ENCODE measurements at regions not wholly inside any gene's neighbourhood (a gene's known extent, or its start where the extent isn't known, plus 50 kb on each side); places are given as distances from the start of the nearest gene placed in this dataset.
"Not testable (repeated sequence)": the region's sequence is repeated elsewhere in the genome, so short reads cannot be mapped to it uniquely, and the experiment has no call there.

DNA sequence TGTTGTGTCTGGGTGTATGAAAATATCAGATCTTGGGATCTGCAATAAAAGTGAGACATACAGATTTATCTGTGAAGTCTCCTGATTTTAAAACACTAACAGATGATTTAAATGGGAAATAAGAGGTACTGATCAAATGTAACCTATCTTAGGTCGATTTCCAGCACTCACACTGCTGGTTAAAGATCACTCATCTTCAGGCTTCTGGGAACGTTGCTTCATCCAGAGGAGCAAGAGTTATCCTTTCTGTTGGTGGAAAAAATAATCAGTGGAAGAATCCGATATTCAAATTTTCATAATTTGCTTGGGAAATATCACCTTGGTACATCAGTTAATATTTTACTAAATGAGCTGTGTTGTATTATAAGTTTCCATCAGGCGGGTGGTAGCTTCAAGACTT lies 876.8 kb upstream of the WWC1 start:
- POLR2A ChIA-PET, result no interaction called here
- ATAC-seq (no peak), DNase-seq (no peak)
- peaks cover 0 to 13% (median 0%) of the 10 kb centered on the region in 9 donors for H3K9me3 Mint-ChIP-seq
- H3K27me3 Mint-ChIP-seq, result no peaks in the 10 kb centered on the region
- H3K36me3 Mint-ChIP-seq, result no peaks in the 10 kb centered on the region
- H3K4me3 Mint-ChIP-seq, result no peak overlapping the region
- no peak overlapping the region for H3K27ac Mint-ChIP-seq
- no peaks in the 10 kb centered on the region for H3K4me1 Mint-ChIP-seq

DNA sequence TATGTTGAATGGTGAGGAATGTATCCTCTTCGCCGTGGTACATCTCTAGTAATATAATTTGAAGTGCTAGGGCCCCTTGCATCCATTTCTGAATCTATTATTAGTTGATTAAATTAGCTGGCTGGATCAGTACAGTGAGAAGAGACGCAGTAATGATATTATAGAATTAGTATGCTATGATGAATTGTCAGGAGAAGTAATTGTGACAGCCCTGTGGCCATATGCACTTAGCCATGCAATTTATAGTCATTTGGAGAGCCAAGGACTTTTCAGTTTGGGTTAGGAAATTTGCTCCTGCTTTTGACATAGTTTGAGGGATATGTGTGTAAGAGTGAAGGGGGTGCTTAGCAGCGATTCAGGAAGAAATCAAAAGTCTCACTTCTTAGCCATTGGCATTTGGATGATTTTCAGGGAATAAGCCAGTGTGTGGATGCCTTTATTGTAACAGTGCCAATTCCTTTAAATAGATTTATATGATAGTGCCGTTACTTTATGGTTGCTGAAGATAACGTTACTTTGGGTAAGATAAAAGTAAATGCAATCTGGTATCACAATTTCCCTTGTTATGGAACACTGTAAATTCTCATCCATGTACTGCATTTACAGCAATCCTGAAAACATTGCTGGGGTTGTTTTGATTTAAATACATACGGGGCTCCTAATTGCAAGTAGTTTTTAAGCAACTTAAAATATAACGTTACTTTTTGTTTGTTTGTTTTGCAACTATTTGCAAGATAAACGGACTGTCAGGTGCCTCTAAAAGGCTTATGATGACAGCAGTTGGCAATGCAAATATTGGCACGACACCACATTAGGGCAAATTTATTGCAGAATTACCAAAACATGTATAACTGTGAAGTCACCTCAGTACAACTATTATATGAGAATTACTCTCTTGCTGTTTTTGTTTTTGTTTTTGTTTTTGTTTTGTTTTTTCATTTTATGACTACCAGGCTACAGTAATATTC lies 875.4 kb upstream of the WWC1 start:
- H3K4me3 Mint-ChIP-seq, result no peak overlapping the region
- POLR2A ChIA-PET, result no interaction called here
- H3K27me3 Mint-ChIP-seq, result no peaks in the 10 kb centered on the region
- no peak for ATAC-seq
- H3K9me3 Mint-ChIP-seq, result peaks cover 0 to 15% (median 0%) of the 10 kb centered on the region in 9 donors
- DNase-seq, result no peak
- no peak overlapping the region for H3K27ac Mint-ChIP-seq
- H3K4me1 Mint-ChIP-seq, result no peaks in the 10 kb centered on the region
- H3K36me3 Mint-ChIP-seq, result no peaks in the 10 kb centered on the region

DNA sequence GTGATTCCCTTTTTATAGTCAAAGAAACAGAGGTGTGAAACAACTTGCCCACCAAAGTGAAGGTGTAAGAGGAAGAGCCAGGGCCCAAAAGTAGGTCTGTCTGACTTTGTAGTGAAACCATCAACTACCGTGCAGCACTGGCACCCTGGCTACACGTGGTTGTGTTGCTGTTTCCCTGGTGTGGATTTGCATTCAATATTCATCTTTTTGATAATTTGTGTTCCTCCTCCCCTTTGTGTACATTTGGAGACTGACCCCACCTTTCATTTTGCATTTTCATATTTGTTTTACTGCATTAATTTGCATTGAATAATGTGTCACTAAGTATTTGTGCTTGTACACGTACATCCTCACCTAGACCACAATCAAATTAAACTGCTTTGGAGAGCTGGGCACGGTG lies 873.8 kb upstream of the WWC1 start:
- POLR2A ChIA-PET, result no interaction called here
- Mint-ChIP-seq H3K4me1 (no peaks in the 10 kb centered on the region), H3K9me3 (peaks cover 0 to 15% (median 2%) of the 10 kb centered on the region in 9 donors), H3K4me3 (no peak overlapping the region), H3K27ac (no peak overlapping the region), H3K27me3 (no peaks in the 10 kb centered on the region), H3K36me3 (no peaks in the 10 kb centered on the region)
- DNase-seq (no peak), ATAC-seq (no peak)

DNA sequence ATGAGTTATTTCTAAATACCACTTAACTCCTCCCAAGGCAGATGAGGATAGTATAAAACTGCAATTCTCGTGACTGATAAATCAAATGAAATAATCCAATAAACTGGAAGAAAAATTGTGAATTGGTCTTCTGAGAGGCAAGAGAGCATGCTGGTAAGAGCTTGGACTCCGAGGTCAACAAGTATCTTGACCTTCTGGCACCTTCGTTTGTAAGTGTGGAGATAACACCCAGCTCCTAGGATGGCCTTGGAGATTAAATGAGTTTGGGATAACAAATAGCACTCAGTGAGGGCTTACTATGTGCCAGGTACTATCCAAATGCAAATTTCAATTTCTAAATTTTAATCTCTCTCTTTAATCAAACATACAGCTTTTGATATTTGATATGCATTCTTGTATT lies 866.3 kb upstream of the WWC1 start:
- H3K27me3 Mint-ChIP-seq, result no peaks in the 10 kb centered on the region
- H3K9me3 Mint-ChIP-seq, result peaks cover 0 to 10% (median 5%) of the 10 kb centered on the region in 9 donors
- H3K36me3 Mint-ChIP-seq, result no peaks in the 10 kb centered on the region
- H3K4me1 Mint-ChIP-seq, result no peaks in the 10 kb centered on the region
- POLR2A ChIA-PET, result no interaction called here
- no peak overlapping the region for H3K27ac Mint-ChIP-seq
- DNase-seq (no peak), ATAC-seq (no peak)
- no peak overlapping the region for H3K4me3 Mint-ChIP-seq

DNA sequence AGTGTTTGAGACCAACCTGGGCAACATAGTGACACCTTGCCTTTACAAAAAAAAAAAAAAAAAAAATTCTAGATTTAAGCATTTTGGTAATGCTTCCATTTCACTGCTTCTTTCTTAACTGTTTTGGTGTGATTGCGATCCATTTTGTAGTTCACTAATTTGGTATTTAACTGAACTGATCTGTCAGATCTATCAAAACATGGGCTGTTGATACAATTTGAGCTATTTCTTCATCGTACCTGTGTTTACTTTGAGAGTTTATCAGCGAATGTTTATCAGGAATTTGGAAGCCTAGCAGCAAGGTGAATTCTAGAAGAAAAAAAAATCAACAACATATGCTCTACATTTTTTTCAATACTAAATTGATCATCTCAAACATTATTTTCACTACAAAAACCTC lies 864.9 kb upstream of the WWC1 start:
- Mint-ChIP-seq H3K4me3 (no peak overlapping the region), H3K27ac (no peak overlapping the region), H3K4me1 (no peaks in the 10 kb centered on the region), H3K9me3 (peaks cover 0 to 10% (median 5%) of the 10 kb centered on the region in 9 donors), H3K36me3 (no peaks in the 10 kb centered on the region), H3K27me3 (no peaks in the 10 kb centered on the region)
- no peak for ATAC-seq
- POLR2A ChIA-PET, result no interaction called here
- no peak for DNase-seq

DNA sequence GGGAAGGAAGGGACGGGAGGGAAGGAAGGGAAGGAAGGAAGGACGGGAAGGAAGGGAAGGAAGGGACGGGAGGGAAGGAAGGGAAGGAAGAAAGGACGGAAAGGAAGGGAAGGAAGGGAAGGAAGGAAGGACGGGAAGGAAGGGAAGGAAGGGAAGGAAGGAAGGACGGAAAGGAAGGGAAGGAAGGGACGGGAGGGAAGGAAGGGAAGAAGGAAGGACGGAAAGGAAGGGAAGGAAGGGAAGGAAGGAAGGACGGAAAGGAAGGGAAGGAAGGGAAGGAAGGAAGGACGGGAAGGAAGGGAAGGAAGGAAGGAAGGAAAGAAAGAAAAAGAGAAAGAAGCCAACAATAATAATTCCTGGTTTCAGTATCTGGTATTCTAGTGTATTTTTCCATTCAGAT lies 863.8 kb upstream of the WWC1 start:
- peaks cover 0 to 10% (median 5%) of the 10 kb centered on the region in 9 donors for H3K9me3 Mint-ChIP-seq
- DNase-seq, H3K4me1 Mint-ChIP-seq, POLR2A ChIA-PET, H3K36me3 Mint-ChIP-seq, H3K4me3 Mint-ChIP-seq, H3K27ac Mint-ChIP-seq, H3K27me3 Mint-ChIP-seq, ATAC-seq: not testable (repeated sequence)

DNA sequence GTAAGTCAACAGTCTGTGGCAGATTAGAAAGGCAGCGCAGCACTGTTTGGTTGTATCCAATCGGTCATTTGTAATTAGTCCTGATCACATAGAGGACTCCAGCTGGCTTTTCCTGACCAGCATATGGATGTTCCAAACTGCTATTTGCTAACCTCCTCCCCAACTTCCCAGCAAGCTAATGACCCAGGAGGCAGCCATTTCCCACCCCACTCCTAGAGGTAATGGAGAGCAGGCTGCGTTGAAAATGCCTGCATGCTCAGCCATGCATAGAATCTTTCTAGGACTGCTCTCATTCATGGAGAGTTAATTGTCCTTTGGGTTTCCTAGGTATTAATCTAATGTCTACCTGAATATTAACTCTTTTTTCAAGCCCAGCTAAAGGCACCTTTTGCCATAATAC lies 850.6 kb upstream of the WWC1 start:
- no peak for ATAC-seq

DNA sequence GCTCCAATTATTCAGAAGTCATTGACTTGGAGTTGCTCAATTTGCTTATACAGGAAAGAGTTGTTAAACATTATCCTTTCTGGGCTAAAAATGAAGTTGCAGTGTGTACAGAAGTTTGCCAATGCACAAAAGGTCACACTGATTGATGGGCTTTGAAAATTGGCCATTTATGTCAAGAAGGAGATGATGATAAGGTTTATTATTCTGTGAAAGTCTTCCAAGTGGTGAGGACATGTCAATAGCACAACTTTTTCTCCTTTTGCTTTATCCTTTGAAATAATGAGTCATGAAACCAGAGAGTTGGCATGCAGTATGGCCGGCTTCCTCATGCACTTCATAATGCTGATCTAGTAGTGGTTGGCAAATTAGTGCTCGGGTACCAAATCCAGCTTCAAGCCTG lies 848.5 kb upstream of the WWC1 start:
- POLR2A ChIA-PET, result no interaction called here
- H3K9me3 Mint-ChIP-seq, result peaks cover 0 to 7% (median 4%) of the 10 kb centered on the region in 9 donors
- DNase-seq (no peak), ATAC-seq (no peak)
- H3K36me3 Mint-ChIP-seq, result peaks cover 0 to 2% (median 0%) of the 10 kb centered on the region in 3 donors
- H3K27ac Mint-ChIP-seq, result no peak overlapping the region
- H3K27me3 Mint-ChIP-seq, result peaks cover 0 to 1% (median 0%) of the 10 kb centered on the region in 5 donors
- H3K4me1 Mint-ChIP-seq, result no peaks in the 10 kb centered on the region
- H3K4me3 Mint-ChIP-seq, result no peak overlapping the region

More for the DNA sequence above, 850.6 kb upstream of the WWC1 start:
- POLR2A ChIA-PET, result no interaction called here
- H3K27ac Mint-ChIP-seq, result no peak overlapping the region
- no peaks in the 10 kb centered on the region for H3K4me1 Mint-ChIP-seq
- H3K4me3 Mint-ChIP-seq, result no peak overlapping the region
- H3K36me3 Mint-ChIP-seq, result peaks cover 0 to 2% (median 0%) of the 10 kb centered on the region in 3 donors
- H3K9me3 Mint-ChIP-seq, result peaks cover 0 to 23% (median 4%) of the 10 kb centered on the region in 9 donors
- no peak for DNase-seq
- H3K27me3 Mint-ChIP-seq, result peaks cover 0 to 1% (median 0%) of the 10 kb centered on the region in 5 donors

DNA sequence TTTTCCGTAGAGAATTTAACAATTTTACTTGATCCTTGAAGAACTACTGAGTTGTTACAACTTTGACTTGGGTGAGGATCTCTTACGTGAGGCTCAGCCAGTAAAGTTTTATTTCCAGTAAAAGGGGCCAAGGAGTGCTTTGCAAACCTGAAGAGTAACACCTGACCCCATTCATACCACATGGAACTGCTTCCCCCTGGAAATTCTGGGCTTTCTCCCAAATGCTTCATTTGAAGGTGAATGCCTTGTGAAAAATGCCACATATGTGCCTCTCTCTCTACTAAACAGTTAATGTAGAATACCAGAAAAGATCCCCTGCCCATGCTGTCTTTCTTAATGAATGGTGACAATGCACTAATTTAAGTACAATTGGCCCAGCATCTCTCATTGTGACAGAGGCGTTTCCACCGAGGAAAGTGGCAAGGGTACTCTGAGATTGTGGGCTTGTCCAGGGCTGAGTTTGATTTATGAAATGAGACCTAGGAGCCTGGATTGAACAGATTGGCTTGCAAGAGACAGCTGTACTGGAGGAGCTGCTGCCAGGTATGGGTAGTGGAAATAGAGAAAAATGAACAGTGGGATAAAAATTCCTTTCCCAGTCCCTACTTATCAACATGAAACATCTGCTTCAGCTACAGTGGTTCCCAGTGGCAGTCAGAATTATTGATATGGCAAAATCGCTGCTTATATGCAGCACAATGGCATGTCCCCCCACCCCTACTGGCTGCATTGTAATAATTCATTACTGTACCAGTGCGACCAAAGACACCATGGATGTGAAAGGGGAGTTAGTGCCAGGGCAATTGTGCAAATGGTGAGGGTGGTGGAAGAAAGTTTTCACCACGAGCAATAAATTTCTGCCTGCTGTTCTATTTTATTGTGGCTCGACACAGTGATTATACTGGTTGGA lies 843.7 kb upstream of the WWC1 start:
- POLR2A ChIA-PET, result no interaction called here
- Mint-ChIP-seq H3K4me1 (no peaks in the 10 kb centered on the region), H3K9me3 (peaks cover 0 to 6% (median 0%) of the 10 kb centered on the region in 9 donors), H3K36me3 (no peaks in the 10 kb centered on the region), H3K27ac (no peak overlapping the region), H3K4me3 (no peak overlapping the region), H3K27me3 (peaks cover 0 to 1% (median 0%) of the 10 kb centered on the region in 5 donors)
- ATAC-seq (no peak), DNase-seq (no peak)

DNA sequence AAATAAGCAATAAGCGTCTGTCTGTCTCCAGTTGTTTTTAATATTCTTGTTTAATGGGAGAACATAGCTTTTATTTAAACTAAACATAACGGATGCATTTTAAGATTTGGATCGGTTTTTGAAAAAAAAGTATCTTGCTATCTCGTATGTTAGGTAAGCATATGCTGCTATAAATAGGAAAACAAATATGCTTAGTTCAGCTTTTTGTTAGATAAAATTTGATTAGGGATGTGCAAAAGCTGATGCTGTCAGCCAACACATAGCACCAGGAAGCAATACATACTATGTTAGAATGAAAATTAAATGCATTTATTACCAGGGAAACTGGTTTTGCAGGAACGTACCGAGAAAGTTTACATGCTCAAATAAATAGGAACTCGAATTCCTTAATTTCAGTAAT lies 843.1 kb upstream of the WWC1 start:
- DNase-seq, result no peak
- Mint-ChIP-seq H3K36me3 (no peaks in the 10 kb centered on the region), H3K4me3 (no peak overlapping the region), H3K4me1 (no peaks in the 10 kb centered on the region), H3K27me3 (peaks cover 0 to 1% (median 0%) of the 10 kb centered on the region in 5 donors), H3K27ac (no peak overlapping the region), H3K9me3 (peaks cover 0 to 6% (median 0%) of the 10 kb centered on the region in 9 donors)
- POLR2A ChIA-PET, result no interaction called here
- ATAC-seq, result no peak

DNA sequence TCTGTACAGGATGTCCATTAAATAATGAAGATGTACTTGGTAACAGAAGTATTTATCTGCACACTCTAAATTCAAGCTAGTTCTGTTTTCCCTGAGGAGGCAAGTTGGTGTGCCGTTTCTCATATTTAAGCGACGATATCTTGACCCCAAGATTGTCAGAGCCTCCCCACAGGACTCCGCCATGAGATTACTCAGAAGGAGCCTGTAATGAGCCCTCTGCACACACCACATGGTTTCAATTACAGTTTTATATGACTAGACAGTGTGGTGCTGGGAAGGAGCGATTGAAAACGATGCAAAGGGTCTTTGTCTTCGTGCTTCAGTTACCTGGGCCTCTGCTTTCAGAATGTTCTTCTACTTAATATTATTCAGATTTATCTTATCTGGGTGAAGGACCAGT lies 840.4 kb upstream of the WWC1 start:
- ATAC-seq (no peak), DNase-seq (no peak)
- H3K27ac Mint-ChIP-seq, result no peak overlapping the region
- H3K4me3 Mint-ChIP-seq, result no peak overlapping the region
- no peaks in the 10 kb centered on the region for H3K36me3 Mint-ChIP-seq
- POLR2A ChIA-PET, result no interaction called here
- H3K4me1 Mint-ChIP-seq, result no peaks in the 10 kb centered on the region
- peaks cover 0 to 16% (median 2%) of the 10 kb centered on the region in 9 donors for H3K9me3 Mint-ChIP-seq
- no peaks in the 10 kb centered on the region for H3K27me3 Mint-ChIP-seq

DNA sequence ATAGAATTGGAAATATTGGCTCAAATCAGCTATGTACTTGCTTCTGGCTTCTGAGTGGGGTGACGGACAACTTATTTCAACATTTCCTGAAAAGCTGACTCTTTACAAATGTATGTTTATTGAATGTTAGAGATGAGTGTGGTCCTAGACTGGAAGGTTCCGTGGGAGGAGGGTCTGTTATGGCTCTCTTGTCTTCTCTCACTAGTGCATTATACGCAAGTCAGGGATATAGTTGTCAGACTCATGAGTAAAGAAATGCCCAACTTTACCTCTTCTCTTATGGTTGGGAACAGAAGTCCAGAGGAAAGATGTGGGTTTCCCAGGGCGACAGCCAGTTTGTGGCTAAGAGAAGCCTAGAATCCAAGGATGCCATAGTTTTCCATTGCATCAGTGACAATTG lies 839.3 kb upstream of the WWC1 start:
- POLR2A ChIA-PET, result no interaction called here
- H3K27ac Mint-ChIP-seq, result no peak overlapping the region
- ATAC-seq (no peak), DNase-seq (no peak)
- H3K4me3 Mint-ChIP-seq, result no peak overlapping the region
- H3K27me3 Mint-ChIP-seq, result no peaks in the 10 kb centered on the region
- H3K36me3 Mint-ChIP-seq, result no peaks in the 10 kb centered on the region
- H3K4me1 Mint-ChIP-seq, result no peaks in the 10 kb centered on the region
- H3K9me3 Mint-ChIP-seq, result peaks cover 0 to 16% (median 2%) of the 10 kb centered on the region in 9 donors
